ENCODE measurements at regions not wholly inside any gene's neighbourhood (a gene's known extent, or its start where the extent isn't known, plus 50 kb on each side); places are given as distances from the start of the nearest gene placed in this dataset.

DNA sequence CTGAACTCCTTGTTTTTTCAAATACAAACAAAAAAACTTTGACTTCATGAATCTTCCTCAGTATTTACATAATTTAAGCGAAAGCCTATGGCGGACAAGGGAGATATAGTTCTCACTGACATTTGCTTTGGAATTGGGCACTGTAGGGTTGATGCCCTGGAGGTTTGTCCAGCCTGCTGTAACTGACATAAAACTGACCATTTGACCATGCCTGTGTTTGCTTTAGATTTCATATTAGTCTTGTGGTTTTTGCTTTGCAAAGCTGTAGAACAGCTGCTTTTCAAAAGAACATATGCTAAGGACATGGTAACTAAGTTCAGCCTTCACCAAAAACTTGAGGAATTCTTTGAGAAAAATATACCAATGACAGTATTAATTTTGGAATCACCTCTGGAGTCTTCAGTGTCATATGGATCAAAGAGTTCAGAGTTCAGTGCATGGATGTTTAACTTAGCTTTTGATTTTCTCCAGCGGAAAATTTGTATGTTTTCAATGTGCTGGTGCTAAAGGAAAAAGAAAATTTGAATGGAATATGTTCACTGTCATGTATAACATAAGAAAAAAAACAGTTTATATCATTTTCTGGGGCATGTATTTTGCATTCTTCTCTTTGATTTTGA is 1013.1 kb downstream of the NR2F1-AS1 start:
- TF ChIP-seq CTCF (IDR thresholded peaks at IDR 0.05) (no peak), ZFX (IDR thresholded peaks at IDR 0.05; ENCODE audit: borderline replicate concordance) (no peak)
